GM12872 (cell line): ENCODE measurements at regions not wholly inside any gene's neighbourhood (a gene's known extent, or its start where the extent isn't known, plus 50 kb on each side); places are given as distances from the start of the nearest gene placed in this dataset.

ENCODE experiments used
- TF ChIP-seq, protein P1 (sequence below): IDR thresholded peaks from 3 replicates; pipeline ENCODE4 v1.5.1; 2011; ENCODE audit warnings: low read depth, mild to moderate bottlenecking, low read length, moderate library complexity; ENCODE audit not compliant: insufficient read depth

DNA sequence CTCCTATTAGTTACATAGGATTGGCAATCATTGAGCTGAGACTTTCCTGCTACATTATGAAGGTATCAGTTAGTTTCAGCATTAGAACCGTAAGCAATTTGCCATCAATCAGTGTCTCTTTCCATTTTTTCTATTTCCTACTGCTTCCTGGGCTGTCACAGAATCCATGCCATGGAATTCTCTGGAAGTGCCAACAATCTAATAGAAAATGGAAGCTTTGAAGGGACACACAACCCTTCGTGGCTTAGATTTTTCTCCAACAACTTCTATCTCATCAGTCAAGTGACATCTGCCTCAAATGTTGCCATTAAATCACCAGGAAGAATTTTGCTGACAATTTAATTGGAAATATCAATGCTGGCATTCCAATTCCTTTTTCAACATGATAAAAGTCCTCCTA lies 183.5 kb upstream of the PARD3B start:
- TF ChIP-seq, protein P1, sequence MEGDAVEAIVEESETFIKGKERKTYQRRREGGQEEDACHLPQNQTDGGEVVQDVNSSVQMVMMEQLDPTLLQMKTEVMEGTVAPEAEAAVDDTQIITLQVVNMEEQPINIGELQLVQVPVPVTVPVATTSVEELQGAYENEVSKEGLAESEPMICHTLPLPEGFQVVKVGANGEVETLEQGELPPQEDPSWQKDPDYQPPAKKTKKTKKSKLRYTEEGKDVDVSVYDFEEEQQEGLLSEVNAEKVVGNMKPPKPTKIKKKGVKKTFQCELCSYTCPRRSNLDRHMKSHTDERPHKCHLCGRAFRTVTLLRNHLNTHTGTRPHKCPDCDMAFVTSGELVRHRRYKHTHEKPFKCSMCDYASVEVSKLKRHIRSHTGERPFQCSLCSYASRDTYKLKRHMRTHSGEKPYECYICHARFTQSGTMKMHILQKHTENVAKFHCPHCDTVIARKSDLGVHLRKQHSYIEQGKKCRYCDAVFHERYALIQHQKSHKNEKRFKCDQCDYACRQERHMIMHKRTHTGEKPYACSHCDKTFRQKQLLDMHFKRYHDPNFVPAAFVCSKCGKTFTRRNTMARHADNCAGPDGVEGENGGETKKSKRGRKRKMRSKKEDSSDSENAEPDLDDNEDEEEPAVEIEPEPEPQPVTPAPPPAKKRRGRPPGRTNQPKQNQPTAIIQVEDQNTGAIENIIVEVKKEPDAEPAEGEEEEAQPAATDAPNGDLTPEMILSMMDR = no peak

DNA sequence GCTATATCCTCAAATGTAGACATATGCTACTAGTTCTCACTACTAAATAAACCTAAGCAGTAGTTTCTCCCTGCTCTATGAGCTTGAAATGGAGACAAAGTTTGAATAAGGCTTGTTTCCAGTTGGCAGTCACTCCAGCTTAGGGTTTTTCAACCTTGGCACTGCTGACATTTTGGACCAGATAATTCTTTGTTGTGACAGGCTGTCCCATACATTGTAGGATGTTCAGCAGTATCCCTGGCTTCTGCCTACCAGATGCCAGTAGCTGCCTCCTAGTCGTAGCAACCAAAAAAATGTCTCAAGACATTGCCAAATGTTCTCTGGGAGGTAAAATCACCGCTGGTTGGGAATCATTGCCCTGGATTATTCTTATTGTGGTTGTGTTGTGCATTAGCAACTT lies 182.7 kb upstream of the PARD3B start:
- TF ChIP-seq, protein P1 = no peak

DNA sequence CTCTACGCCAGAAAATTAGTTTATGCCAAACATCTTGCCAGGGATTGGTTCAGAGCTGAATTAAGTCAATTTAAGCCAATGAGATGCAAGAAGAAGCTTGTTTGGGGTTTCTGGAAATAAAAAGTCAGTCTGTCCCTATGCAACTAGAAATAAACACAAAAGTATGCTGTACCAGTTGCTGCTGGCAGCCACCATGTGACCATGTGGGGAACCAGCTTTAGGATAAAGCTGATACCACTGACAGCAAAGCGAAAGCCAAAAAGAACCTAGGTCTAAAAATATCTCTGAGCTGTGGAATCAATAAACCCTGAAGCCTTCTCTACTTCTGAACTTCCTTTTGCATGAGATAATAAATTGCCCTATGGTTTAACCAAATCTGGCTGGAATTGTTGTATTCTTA lies 181.8 kb upstream of the PARD3B start:
- TF ChIP-seq, protein P1 = no peak

DNA sequence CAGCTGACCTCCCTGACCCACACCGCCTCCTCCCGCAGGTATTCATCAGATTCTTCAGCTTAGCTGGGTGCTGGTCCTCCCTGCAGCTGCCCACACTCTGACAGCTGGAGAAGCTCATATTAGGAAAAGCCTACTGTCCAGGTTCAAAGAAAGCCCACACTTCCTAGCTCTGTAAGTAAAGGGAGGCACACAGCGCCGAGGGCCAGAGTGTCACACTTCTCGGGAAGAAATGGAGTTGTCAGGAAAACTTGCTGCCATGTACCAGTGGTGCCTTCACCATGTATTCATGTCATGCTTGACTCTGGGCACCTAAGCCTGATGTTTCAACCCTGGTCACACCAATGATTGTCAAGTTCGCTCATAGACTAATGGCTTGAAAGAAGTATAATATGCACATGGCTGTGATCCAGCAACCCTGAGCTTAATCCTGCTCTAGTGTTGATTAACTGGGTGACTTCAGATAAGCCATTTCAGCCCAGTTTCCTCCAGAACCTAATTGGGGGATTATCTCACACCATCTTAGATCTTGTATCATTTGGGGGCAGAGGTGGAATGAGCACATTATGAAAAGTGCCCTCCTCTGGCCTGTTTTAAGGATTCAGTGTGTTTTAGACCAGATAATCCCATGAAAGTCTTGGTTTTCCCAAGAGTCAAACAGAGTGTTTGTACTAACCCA lies 180.3 kb upstream of the PARD3B start:
- TF ChIP-seq, protein P1 = no peak

DNA sequence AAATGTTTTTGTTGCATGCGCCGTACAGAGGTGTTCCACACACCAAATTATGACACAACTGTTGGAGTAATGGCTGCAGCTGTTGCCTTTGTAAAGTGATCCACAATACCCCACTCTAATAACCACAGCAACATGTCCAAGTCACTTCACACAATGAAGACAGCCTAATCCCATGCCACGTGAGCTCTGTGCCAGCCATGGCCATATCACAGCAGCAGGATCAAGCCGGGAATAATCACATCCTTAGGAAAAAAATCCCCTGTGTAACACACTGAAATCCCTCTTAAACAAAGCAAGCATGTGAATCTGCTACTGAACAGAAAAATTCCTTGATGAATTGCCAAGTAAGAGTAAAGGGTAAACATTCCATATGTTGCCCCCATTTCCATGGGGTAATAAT lies 179.5 kb upstream of the PARD3B start:
- TF ChIP-seq, protein P1 = no peak

DNA sequence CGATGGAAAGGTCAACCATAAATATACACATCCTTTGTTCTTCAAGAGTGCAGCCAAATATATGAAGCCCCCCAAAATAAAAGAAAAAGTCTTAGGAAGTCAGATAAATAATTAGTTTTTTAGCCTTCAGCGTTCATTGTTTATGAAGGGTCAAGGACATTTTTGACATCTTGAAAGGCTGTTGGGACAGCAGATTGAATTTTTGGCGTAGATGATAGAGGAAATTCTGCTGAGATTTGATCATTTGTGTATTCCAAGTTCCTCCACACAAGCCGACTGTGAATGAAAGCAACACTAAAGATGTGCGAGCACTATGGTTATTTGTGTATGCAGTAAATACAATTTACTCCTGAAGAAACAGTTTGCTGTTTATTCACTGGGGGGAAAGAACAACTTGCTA lies 177.8 kb upstream of the PARD3B start:
- TF ChIP-seq, protein P1 = no peak

DNA sequence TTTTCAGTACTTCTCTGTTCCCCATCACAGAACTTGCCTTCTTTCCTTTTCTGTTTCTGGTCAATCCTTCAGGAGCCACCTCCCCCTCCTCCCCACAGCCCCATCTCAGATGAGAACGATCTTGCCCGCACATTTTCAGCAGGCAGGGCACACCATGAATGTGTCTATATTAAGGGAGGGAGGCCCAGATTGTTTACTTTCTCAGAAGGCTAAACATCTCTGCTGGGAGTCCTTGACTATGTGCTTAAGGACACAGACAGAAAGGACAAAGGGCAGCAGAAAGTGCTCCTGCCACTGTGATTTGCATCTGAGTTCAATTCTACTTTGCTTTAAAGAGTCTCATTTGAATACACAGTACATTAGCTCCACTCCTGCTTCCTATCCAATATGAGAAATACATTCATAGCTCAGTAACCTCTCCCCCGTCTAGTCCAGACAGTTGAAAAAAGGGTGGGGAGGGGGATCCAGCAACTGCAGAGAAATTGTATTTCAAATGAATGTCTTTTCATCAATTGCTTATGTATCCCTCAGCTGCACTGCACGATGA lies 175.0 kb upstream of the PARD3B start:
- TF ChIP-seq, protein P1 = no peak
